ENCODE measurements at regions not wholly inside any gene's neighbourhood (a gene's known extent, or its start where the extent isn't known, plus 50 kb on each side); places are given as distances from the start of the nearest gene placed in this dataset.
"Not testable (repeated sequence)": the region's sequence is repeated elsewhere in the genome, so short reads cannot be mapped to it uniquely, and the experiment has no call there.

DNA sequence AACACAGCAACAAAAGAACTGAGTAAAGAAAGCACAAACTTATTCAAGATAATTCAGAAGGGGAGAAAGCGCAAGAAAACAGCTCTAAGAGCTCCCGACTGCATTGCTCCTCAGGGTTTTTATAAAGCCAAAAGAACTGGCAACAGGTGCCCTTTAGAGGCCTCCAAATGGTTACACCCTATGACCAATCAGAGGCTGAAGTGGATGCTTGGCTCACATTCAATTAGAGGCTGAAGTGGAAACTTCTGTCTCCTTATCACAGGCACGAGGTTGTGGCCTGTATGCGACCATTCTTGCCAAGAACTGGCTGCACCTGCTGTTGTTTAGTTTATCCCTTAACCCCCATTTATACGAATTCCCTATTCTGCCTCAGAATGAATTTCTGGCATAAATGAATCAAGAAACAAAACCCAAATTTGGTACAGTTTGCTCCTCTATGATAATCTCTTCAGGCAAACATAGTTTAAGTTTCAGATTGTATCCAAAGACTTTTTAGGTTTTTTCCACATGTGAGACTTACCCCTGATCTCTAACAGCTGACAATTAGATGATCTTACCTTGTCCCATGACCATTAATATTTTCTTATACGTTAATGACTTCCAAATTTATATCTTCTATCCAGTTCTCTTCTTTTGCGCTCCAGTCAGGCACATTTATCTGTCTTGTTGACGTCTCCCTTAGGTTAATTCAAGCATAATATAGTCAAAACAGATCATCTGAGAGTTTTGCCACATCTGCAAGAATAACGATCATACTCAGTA lies 504.8 kb downstream of the NXPH1 start:
- DNase-seq: no peak

DNA sequence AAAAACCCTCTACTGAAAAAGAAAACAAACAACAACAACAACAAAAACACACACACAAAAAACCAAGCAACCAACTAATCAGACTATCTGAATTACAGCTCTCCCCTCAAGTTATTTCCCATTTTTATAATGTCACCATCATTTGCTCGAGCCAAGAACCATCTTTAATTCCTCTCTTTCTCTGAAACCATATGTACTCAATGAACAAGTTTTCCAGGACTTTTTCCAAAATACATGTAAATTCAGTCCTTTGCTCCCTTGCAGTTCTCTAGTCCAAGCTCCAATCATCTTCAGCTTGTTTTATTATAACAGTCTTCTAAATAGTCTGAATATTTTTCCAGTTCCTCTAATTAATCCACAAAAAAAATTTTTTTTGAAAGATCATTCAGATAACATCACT lies 506.0 kb downstream of the NXPH1 start:
- no peak for DNase-seq

DNA sequence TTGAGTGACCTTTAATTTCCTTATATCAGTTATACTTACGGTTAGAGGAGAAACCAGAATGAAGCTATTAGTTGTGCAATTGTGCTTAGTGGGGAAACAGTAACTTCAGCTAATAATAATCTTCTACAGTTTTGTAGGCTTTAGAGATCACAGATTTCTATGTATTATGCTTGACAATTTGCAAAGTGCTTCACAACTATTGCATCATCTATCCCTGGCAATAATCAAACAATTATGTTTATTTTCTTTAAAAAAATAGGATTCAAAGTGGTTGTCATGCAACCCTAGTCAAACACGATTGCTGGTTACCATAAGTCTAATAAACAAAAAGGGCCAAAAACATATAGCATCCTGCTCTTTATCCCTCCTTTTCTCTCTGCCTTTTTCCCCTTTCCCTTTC lies 530.3 kb downstream of the NXPH1 start:
- DNase-seq: no peak

DNA sequence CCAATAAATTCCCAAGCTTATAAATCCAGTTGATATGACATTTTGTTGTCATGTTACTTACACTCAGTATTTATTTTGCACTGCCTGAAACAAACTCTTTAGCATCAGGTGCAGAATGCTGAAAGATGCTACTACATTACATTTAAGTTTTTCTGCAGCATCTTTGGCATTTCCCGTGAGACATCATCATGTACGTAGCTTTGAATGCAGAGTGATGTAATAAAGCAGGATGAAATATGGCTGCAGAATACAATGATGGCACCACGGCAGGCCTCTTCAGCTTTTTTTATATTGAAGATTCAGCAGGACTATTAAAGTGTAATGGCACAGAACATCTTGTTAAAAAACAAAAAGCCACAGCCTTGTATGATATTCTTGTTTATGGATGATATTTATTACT lies 531.8 kb downstream of the NXPH1 start:
- no peak for DNase-seq

DNA sequence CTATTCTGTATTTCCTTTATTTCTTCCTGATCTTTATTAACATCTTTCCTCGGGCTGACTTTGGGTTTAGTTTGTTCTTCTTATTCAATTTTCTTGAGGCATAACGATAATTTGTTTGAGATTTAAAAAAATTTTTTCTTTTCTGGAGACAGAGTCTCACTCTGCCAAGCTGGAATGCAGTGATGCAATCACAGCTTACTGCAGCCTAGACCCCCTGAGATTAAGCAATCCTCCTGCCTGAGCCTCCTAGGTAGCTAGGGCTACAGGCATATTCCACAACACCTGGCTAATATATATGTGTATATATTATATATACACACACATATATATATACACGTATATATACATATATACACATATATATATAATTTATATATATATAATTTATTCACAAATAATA lies 540.2 kb downstream of the NXPH1 start:
- DNase-seq: no peak

DNA sequence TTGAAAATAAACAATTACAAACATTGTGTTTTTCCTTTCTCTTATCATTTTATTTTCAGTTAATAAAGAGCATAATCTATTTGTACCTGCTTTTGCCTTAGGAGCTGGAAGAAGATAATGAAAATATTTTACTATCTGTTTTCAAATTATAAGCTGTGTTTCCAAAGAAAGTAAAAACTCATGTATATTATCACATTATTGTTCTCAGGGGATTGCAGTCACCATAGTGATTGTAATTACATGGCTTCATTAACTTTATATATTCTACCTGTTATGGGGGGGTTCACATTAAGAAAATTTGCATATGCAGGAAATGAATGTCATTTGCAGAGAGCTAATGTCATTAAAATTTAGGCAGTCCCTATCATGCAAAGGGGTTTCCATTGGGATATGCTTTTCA lies 542.3 kb downstream of the NXPH1 start:
- DNase-seq: no peak

DNA sequence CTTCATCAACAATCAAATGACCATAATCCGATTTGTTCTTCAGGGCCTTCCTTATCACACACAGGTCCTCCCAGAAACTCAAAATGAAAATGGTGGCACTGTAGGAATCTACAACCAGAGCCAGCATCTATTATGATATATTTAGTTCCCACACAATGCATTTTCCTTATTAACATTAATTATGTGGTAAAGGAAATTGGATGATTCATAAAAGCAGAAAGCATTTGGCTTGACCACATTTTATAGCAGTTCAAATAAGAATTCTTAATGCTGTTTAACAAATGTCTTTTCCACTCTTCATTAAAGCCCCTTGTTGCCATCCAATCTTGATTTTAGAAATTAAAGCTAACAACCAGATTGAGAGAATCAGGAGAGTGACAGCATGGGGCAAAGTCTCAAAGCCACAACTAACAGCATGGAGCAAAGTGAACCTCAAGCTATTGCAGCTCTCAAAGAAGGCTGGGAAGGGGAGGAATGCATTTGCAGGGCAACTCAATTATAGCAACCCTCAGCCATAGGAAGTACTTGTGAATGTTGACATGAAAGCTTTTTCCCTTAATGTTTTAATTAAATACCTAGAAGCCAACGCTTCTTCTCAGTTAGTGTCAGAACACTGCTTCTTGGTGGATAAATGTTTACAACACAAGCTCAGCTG lies 549.1 kb downstream of the NXPH1 start:
- no peak for DNase-seq

DNA sequence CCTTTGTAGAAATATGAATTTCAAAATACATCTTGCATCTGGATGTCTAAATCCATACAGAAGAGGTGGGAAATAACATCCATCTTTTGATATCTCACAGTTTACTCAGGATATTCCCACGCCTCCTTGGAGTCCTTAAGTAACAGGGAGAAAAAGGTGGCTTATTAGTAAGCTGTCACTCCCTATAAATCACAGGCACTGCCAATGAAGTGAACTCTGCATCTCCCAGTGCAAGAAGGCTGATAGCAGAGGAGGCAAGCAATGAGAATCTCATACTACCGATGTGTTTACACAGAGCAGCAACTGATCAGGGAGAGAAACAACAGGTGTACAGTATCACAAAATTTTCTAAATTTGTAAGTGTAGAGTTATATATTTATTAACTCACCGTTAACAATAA lies 551.8 kb downstream of the NXPH1 start:
- no peak for DNase-seq

DNA sequence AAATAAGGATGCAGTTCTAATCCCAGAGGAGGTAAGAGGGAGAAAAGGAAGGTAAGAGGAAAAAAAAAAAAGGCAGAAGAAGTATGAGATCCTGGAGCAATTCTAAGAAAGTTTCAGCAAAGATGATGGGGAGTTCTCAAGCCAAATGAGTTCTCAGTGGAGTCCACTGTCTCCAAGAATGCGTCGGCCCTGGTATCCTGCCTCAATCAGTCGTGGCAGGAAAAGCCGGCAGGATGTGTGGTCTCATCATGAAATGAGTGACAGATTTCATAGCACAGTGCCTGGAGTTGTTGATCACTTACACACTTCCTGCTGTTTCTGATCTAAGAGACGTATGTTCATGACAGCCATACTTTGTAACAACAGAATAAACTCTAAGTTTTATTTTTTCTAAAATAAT lies 554.9 kb downstream of the NXPH1 start:
- no peak for DNase-seq

DNA sequence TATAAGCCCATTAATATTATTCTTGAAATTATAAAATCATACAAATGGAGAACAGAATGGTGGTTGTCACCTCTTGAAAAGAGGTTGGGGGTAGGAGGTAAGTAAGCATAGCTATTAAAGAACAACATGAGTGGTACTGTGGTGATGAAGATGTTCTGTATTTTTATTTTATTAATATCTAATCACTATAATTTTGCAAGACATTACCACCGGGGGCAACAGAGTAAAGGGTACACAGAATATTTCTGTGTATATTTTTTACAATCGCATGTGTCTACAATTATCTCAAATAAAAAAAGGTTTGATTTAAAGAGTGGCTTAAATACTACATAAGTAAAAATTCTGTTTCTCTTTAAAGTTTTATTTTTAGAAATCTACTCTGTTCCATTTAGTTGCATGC lies 557.8 kb downstream of the NXPH1 start:
- DNase-seq: no peak

DNA sequence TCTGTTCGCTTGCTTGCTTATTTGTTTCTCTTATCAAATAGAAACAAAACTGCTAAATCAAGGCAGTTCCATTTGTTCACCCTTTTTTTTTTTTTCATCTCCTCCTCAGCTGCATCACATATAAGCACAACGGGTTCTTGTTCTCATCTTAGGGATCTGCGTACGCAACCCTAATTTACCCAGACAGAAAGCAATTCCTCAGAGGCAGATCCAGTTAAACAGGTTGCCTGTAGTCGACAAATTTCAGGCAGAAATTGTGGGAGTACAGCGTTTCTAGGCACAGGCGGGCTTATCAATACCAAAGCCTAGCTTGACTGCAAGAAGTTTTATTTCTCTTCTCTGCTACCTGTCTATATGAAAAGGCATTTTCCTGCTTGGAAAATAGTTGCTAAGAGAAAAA lies 565.4 kb downstream of the NXPH1 start:
- no peak for DNase-seq

DNA sequence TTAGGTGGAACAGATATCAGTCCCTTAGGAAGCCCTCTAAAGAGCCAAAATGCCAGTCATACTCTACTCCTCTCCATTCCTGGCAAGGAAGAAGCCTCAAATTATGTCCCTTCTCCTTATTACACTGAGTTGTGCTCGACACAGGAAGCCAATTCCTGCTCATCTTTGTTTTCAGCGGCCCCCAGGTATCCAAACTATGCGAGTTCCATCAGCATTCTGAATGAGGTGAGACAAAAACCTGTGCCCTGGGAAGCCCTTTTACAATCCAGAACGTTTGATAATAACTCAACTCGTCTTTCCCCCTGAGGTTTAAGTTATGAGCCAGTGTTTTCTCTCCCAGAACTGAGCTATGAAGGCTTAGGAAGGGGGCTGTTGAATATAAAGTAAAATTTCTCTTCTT lies 580.5 kb downstream of the NXPH1 start:
- no peak for DNase-seq

DNA sequence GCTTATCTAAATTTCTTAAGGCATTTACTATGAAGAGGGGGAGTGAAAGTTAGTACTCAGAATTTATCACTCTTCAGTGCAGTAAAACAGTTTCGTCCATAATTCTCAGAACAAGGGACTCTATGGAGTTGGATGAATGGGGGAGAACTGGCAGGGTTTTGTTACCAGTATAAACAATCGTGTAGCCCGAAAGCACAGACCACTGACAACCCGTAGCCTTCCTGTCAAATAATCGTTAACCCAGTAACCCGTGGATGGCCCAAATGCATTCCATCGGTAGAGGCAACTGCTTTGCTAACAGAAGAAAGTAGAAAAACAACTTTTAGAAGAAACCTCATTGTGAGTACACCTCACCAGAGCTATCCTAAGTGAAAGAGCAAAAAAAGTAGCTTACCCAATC lies 583.9 kb downstream of the NXPH1 start:
- no peak for DNase-seq

DNA sequence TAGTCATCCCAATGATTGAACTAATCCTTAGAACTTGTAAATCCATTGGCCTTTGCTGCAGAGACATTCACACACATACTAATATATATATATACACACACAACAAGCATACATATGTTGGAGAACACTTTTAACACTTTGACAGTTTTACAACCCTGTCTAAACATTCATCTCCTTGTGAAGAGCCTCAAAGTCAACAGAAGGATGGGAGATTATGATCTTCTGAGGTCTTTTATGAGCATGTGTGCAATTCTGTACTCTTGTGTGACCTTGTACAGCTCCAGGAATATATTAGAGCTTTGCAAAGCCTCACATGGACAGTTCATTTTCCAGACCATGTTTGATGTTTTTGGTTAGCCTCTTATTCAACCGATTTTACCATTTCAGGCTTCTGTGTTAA lies 589.0 kb downstream of the NXPH1 start:
- DNase-seq: no peak

DNA sequence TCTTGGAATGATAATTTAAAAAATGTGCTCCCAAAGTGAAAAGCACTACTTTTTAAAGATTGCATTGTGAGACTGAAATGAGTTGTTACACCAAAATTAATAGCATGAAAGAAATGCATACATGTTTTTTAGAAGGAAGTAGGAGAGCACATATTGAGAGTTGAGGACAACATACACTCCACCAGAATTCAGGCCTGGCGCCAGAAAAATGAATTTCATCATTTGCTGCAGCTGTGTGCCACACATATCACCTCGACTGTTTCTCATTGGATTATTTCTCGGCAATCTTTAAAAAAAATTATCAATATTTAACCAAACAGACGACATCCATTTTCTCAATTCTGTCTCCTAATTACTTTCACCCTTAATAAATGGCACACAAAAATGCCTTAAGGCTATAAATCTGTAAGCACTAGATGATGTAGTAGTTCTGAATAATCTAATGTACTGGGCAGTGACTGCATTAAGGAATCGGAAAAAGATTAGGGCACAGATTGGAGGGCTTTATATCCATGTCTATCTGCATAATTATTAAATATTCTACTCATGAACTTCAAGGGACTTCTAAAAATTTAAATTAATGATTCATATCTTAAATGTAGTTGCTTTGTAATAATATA lies 590.4 kb downstream of the NXPH1 start:
- DNase-seq: no peak

DNA sequence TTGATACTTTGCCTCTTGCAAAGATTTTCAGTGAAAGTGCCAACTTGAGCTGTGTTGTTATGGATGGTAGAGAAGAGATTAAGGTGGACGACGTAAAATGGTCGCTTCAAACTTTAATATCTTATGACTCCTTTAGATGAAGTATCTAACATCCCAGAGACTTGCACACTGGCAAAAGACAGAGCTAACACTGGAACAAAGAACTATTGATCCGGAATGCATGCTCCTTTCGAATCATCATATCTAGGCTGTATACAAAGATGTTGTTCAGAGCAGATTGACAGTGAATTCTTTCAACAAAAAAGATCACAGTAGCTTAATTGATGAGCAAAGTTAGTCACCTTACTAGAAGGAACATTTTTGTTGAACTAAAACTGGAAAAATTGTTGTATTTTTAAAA lies 592.7 kb downstream of the NXPH1 start:
- DNase-seq: no peak

DNA sequence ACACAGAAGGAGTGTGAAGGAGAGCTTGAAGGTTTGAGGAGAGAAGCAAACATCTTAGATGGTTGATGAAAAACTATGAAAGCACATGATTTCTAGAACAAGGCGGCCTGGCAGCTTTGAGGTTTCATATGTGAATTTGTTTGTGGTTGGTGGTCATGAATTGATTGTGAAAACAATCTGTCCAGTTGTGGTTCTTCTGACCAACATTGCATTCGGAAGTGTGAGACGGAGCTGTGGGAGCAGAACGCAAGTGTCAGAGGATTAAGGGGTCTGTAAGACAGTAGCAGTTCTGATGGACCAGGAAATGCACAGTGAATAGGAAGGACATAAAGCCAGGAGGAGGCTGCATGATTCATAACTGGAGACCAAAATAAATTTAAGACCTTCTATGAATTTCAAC lies 594.6 kb downstream of the NXPH1 start:
- no peak for DNase-seq

DNA sequence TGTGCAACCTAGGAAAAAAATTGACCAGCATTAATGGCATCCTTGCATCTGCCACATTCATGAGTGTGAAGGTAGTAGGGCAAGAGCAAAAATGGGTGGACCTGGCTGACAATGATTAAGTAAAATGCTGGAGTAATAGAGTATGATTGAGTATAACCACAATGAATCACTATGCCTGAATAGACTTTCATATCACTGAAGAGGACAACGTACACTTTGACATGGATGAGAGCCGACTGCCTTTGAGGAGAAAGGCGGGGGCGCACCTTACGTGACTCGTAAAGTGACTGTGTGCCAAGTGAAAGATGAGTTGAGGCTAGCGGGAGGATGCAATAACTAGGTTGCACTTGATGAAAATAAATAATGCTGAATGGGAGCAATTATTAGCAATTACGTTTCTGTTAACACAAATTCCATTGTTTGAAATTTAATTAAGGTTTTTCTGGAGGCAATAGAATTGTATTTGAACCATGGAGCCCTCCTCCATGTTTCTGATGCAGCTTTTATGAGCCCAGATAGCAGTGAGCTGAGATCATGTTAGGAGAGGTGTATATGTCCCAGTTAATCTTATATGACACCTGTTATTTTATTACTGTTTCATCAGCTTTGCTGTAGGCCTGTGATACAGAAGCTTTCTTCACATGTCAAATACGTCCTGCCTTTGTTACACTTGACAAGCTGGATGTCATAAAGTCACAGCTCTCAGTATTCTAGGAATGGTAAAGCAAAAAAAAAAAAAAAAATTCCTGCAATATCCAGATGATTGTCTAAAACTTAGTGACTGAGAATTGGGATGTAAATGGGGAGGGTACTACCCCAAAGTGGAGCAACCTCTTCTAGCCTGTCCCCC lies 596.5 kb downstream of the NXPH1 start:
- no peak for DNase-seq

DNA sequence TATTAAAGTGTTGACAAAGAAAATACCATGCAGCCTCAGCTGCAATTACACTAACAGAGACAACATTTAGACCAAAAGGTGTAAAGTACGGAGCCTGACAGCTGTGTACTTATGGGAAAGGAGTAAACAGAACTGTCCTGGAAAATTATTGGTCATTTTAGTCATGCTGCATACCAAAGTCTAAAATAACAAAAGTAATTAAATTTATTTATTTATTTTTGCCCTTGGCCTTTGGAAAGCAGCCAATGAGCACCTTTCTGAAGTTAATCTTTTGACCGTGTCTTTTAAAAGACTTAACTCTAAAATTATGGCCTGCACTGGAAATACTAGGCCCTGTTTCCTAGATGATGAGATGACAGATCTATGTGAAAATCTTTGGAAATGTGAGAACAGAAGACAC lies 597.6 kb downstream of the NXPH1 start:
- DNase-seq: no peak

DNA sequence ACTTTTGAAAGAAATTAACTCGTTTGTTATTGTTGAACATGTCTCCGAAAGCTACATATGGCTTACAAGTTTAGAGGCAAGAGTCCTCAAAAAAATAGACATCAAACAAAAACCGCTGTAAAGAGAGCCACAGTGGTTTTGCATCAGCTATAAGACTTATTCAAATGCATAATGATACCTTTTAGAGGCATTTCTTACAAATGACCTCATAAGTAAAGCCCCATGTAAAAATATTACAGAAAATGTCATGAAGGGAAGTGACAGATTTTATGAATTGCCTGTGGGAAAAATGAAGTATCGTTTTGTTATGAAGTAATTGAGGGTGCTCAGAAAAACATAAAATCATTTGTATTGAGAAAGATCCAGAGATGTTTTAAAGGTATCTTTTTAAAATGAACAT lies 598.0 kb downstream of the NXPH1 start:
- DNase-seq: no peak

DNA sequence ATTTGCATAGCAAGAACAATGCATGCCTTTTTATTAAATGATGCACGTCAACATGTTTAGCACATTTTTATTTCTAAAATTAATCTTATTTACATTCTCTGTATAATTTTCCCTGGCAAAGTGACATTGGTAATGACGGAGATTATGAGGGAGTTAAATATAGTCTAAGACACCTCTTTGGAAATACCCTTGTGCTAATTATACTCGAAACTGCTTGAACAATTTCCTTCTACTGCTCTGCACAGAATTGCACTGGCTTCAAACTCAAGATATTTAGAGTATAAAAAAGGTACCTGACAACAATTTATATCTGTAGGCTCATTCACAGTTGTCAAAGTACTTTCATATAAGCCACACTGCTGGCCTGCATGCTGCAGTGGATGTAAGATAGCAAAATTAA lies 602.7 kb downstream of the NXPH1 start:
- DNase-seq: no peak

DNA sequence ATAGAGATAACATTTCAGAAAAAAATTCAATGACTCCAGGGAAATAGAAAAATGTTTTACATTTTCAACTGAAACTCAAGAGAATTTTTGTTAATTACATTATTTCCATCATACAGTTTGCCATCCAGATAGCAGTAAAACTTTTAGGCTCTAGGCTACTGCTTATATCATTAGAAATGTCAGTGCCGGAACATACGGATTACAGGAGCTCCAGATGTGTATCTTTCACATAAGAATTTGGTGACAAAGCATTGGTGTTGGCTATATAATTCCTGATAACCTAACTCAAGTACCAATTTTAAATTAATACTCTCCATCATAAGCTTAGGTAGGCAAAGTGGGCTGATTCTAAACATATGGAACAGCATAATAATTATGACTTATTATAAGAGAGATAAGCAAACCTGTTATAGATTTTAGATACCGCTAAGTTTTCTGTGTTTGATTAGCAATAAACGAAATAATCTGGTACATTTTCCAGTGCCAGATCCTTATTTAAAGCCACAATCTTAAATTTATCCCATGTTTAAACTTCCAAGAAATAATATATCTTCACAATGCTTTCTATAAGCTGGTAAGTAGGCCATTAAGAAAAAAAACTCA lies 637.9 kb downstream of the NXPH1 start:
- DNase-seq: no peak

DNA sequence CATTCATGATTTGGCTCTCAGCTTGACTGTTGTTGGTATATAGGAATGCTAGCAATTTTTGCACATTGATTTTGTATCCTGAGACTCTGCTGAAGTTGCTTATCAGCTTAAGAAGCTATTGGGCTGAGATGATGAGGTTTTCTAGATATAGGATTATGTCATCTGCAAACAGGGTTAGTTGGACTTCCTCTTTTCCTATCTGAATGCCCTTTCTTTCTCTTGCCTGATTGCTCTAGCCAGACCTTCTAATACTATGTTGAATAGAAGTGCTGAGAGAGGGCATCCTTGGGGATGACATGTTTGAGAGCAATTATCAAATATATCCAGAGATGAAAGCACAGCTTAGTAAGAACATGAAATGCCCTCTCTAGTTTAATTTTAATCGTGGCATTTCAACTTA lies 642.4 kb downstream of the NXPH1 start:
- DNase-seq: not testable (repeated sequence)
